ENCODE measurements at regions not wholly inside any gene's neighbourhood (a gene's known extent, or its start where the extent isn't known, plus 50 kb on each side); places are given as distances from the start of the nearest gene placed in this dataset.

- H3K27ac ChIP-seq (ENCODE audit: low read depth in 1 of 3, low read length in 2 of 3), result no peak overlapping the region
- FAIRE-seq, result no peak
- H3K4me1 ChIP-seq (ENCODE audit: control insufficient read depth in 3 of 3, insufficient read depth in 2 of 3, low read depth in 1 of 3, low read length in 2 of 3), result no peaks in the 10 kb centered on the region
- H3K27me3 ChIP-seq (ENCODE audit: control insufficient read depth in 3 of 3, insufficient read depth in 3 of 3, low read length in 3 of 3), result no peaks in the 10 kb centered on the region
- H3K9me3 ChIP-seq (ENCODE audit: control insufficient read depth in 2 of 2, insufficient read depth in 1 of 2, low read depth in 1 of 2, low read length in 1 of 2), result no peaks in the 10 kb centered on the region
- 91 to 92% (median 92%) methylated on average over 13 of the region's 13 CpGs for WGBS, 3 donors
- no peak for DNase-seq
- H3K36me3 ChIP-seq (ENCODE audit: control insufficient read depth in 3 of 3, insufficient read depth in 2 of 3, low read depth in 1 of 3, low read length in 3 of 3), result no peaks in the 10 kb centered on the region
- H3K4me3 ChIP-seq (ENCODE audit: low read depth in 1 of 3, low read length in 3 of 3), result no peak overlapping the region
Measured at GRCh38 chr5:17004441-17005106, 68.5 kb upstream of the MYO10 start.

- Histone ChIP-seq H3K4me3 (ENCODE audit: low read depth in 1 of 3, low read length in 3 of 3) (no peak overlapping the region), H3K36me3 (ENCODE audit: control insufficient read depth in 3 of 3, insufficient read depth in 2 of 3, low read depth in 1 of 3, low read length in 3 of 3) (no peaks in the 10 kb centered on the region), H3K27me3 (ENCODE audit: control insufficient read depth in 3 of 3, insufficient read depth in 3 of 3, low read length in 3 of 3) (no peaks in the 10 kb centered on the region), H3K27ac (ENCODE audit: low read depth in 1 of 3, low read length in 2 of 3) (no peak overlapping the region), H3K9me3 (ENCODE audit: control insufficient read depth in 2 of 2, insufficient read depth in 1 of 2, low read depth in 1 of 2, low read length in 1 of 2) (no peaks in the 10 kb centered on the region), H3K4me1 (ENCODE audit: control insufficient read depth in 3 of 3, insufficient read depth in 2 of 3, low read depth in 1 of 3, low read length in 2 of 3) (no peaks in the 10 kb centered on the region)
- no peak for DNase-seq
- no peak for FAIRE-seq
- WGBS, 3 donors, result 73 to 88% (median 88%) methylated on average over 10 of the region's 10 CpGs
Measured at GRCh38 chr5:17005107-17005828, 69.2 kb upstream of the MYO10 start.

GRCh38 chr5:17012289-17012688, 76.2 kb upstream of the MYO10 start:
- WGBS, 3 donors, result 75 to 88% (median 78%) methylated on average over 3 of the region's 3 CpGs
- Histone ChIP-seq H3K4me1 (ENCODE audit: control insufficient read depth in 3 of 3, insufficient read depth in 2 of 3, low read depth in 1 of 3, low read length in 2 of 3) (no peaks in the 10 kb centered on the region), H3K27me3 (ENCODE audit: control insufficient read depth in 3 of 3, insufficient read depth in 3 of 3, low read length in 3 of 3) (no peaks in the 10 kb centered on the region), H3K9me3 (ENCODE audit: control insufficient read depth in 2 of 2, insufficient read depth in 1 of 2, low read depth in 1 of 2, low read length in 1 of 2) (no peaks in the 10 kb centered on the region), H3K36me3 (ENCODE audit: control insufficient read depth in 3 of 3, insufficient read depth in 2 of 3, low read depth in 1 of 3, low read length in 3 of 3) (no peaks in the 10 kb centered on the region), H3K4me3 (ENCODE audit: low read depth in 1 of 3, low read length in 3 of 3) (no peak overlapping the region), H3K27ac (ENCODE audit: low read depth in 1 of 3, low read length in 2 of 3) (no peak overlapping the region)
- DNase-seq (no peak), FAIRE-seq (no peak)

- no peak overlapping the region for H3K27ac ChIP-seq (ENCODE audit: low read depth in 1 of 3, low read length in 2 of 3)
- H3K9me3 ChIP-seq (ENCODE audit: control insufficient read depth in 2 of 2, insufficient read depth in 1 of 2, low read depth in 1 of 2, low read length in 1 of 2), result no peaks in the 10 kb centered on the region
- H3K4me3 ChIP-seq (ENCODE audit: low read depth in 1 of 3, low read length in 3 of 3), result no peak overlapping the region
- H3K4me1 ChIP-seq (ENCODE audit: control insufficient read depth in 3 of 3, insufficient read depth in 2 of 3, low read depth in 1 of 3, low read length in 2 of 3), result no peaks in the 10 kb centered on the region
- WGBS, 3 donors, result 83 to 86% (median 86%) methylated on average over 3 of the region's 3 CpGs
- H3K36me3 ChIP-seq (ENCODE audit: control insufficient read depth in 3 of 3, insufficient read depth in 2 of 3, low read depth in 1 of 3, low read length in 3 of 3), result no peaks in the 10 kb centered on the region
- DNase-seq (no peak), FAIRE-seq (no peak)
- no peaks in the 10 kb centered on the region for H3K27me3 ChIP-seq (ENCODE audit: control insufficient read depth in 3 of 3, insufficient read depth in 3 of 3, low read length in 3 of 3)
Measured at GRCh38 chr5:17014686-17015085, 78.6 kb upstream of the MYO10 start.

GRCh38 chr5:17018871-17019270, 82.8 kb upstream of the MYO10 start:
- H3K4me3 ChIP-seq (ENCODE audit: low read depth in 1 of 3, low read length in 3 of 3), result no peak overlapping the region
- DNase-seq (no peak), FAIRE-seq (no peak)
- 92 to 96% (median 92%) methylated on average over 1 of the region's 1 CpG for WGBS, 3 donors
- no peaks in the 10 kb centered on the region for H3K9me3 ChIP-seq (ENCODE audit: control insufficient read depth in 2 of 2, insufficient read depth in 1 of 2, low read depth in 1 of 2, low read length in 1 of 2)
- H3K27ac ChIP-seq (ENCODE audit: low read depth in 1 of 3, low read length in 2 of 3), result no peak overlapping the region
- no peaks in the 10 kb centered on the region for H3K36me3 ChIP-seq (ENCODE audit: control insufficient read depth in 3 of 3, insufficient read depth in 2 of 3, low read depth in 1 of 3, low read length in 3 of 3)
- H3K4me1 ChIP-seq (ENCODE audit: control insufficient read depth in 3 of 3, insufficient read depth in 2 of 3, low read depth in 1 of 3, low read length in 2 of 3), result no peaks in the 10 kb centered on the region
- no peaks in the 10 kb centered on the region for H3K27me3 ChIP-seq (ENCODE audit: control insufficient read depth in 3 of 3, insufficient read depth in 3 of 3, low read length in 3 of 3)

GRCh38 chr5:17019324-17019723, 83.2 kb upstream of the MYO10 start:
- 84 to 96% (median 87%) methylated on average over 6 of the region's 6 CpGs for WGBS, 3 donors
- Histone ChIP-seq H3K36me3 (ENCODE audit: control insufficient read depth in 3 of 3, insufficient read depth in 2 of 3, low read depth in 1 of 3, low read length in 3 of 3) (no peaks in the 10 kb centered on the region), H3K27me3 (ENCODE audit: control insufficient read depth in 3 of 3, insufficient read depth in 3 of 3, low read length in 3 of 3) (no peaks in the 10 kb centered on the region), H3K9me3 (ENCODE audit: control insufficient read depth in 2 of 2, insufficient read depth in 1 of 2, low read depth in 1 of 2, low read length in 1 of 2) (no peaks in the 10 kb centered on the region), H3K4me3 (ENCODE audit: low read depth in 1 of 3, low read length in 3 of 3) (no peak overlapping the region), H3K4me1 (ENCODE audit: control insufficient read depth in 3 of 3, insufficient read depth in 2 of 3, low read depth in 1 of 3, low read length in 2 of 3) (no peaks in the 10 kb centered on the region), H3K27ac (ENCODE audit: low read depth in 1 of 3, low read length in 2 of 3) (no peak overlapping the region)
- FAIRE-seq (no peak), DNase-seq (no peak)

- WGBS, 3 donors, result 63 to 71% (median 67%) methylated on average over 8 of the region's 8 CpGs
- H3K36me3 ChIP-seq (ENCODE audit: control insufficient read depth in 3 of 3, insufficient read depth in 2 of 3, low read depth in 1 of 3, low read length in 3 of 3), result no peaks in the 10 kb centered on the region
- no peak overlapping the region for H3K4me3 ChIP-seq (ENCODE audit: low read depth in 1 of 3, low read length in 3 of 3)
- peak overlapping the region in 1 of 3 donors; percentile 45 for H3K27ac ChIP-seq (ENCODE audit: low read depth in 1 of 3, low read length in 2 of 3)
- no peaks in the 10 kb centered on the region for H3K9me3 ChIP-seq (ENCODE audit: control insufficient read depth in 2 of 2, insufficient read depth in 1 of 2, low read depth in 1 of 2, low read length in 1 of 2)
- no peak for FAIRE-seq
- H3K27me3 ChIP-seq (ENCODE audit: control insufficient read depth in 3 of 3, insufficient read depth in 3 of 3, low read length in 3 of 3), result no peaks in the 10 kb centered on the region
- no peak for DNase-seq
- H3K4me1 ChIP-seq (ENCODE audit: control insufficient read depth in 3 of 3, insufficient read depth in 2 of 3, low read depth in 1 of 3, low read length in 2 of 3), result no peaks in the 10 kb centered on the region
Measured at GRCh38 chr5:17020678-17021601, 84.9 kb upstream of the MYO10 start.

GRCh38 chr5:17021602-17021932, 85.5 kb upstream of the MYO10 start:
- H3K9me3 ChIP-seq (ENCODE audit: control insufficient read depth in 2 of 2, insufficient read depth in 1 of 2, low read depth in 1 of 2, low read length in 1 of 2), result no peaks in the 10 kb centered on the region
- no peak overlapping the region for H3K27ac ChIP-seq (ENCODE audit: low read depth in 1 of 3, low read length in 2 of 3)
- no peaks in the 10 kb centered on the region for H3K27me3 ChIP-seq (ENCODE audit: control insufficient read depth in 3 of 3, insufficient read depth in 3 of 3, low read length in 3 of 3)
- DNase-seq, result no peak
- H3K4me3 ChIP-seq (ENCODE audit: low read depth in 1 of 3, low read length in 3 of 3), result no peak overlapping the region
- no peaks in the 10 kb centered on the region for H3K4me1 ChIP-seq (ENCODE audit: control insufficient read depth in 3 of 3, insufficient read depth in 2 of 3, low read depth in 1 of 3, low read length in 2 of 3)
- H3K36me3 ChIP-seq (ENCODE audit: control insufficient read depth in 3 of 3, insufficient read depth in 2 of 3, low read depth in 1 of 3, low read length in 3 of 3), result no peaks in the 10 kb centered on the region
- no peak for FAIRE-seq

Measured in small intestine (tissue), 7 donors.